Hepatic stellate cell (primary cell): ENCODE measurements at regions not wholly inside any gene's neighbourhood (a gene's known extent, or its start where the extent isn't known, plus 50 kb on each side); places are given as distances from the start of the nearest gene placed in this dataset.
"Not testable (repeated sequence)": the region's sequence is repeated elsewhere in the genome, so short reads cannot be mapped to it uniquely, and the experiment has no call there.

Experiments used
- DNase-seq: peaks from one replicate; pipeline ENCODE4 v3.0.0; 2011; ENCODE audit warnings: low spot score

DNA sequence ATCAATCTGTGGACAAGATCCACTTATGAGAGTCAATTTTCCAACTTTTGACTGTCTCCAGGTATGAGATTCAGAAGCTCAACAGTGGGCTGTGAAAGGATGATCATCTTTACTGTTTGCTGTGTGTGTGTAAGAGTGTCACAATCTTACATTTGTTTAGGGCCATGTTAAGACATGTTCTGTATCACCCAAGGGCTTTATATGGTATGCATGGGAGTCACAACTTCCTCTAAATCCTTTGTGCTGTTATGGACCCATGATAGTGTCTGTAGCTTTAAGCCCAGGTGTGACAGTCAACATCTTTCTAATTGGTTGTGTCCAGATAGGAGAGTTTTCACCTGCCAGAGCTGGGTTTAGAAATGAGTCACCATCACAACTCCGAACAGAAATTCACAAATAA is 70.2 kb downstream of the ZNF726 start:
- not testable (repeated sequence) for DNase-seq

DNA sequence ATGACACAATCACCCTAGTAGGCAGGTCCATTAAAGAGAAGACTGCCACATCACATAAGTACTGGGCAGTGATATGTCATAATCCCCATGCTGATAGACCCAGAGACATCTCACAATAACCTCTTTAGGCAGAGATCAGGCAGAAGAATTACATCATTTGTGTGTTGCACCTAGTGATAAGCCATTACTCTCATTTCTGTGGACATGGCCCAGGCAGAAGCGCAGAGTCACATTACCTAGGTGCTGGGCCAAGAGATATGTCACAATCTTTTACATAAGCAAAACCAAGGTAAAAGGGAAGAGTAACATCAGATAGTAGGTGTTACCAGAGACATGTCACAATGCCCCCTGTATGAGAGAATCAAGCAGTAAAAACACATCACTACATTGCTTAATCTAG is 71.9 kb downstream of the ZNF726 start:
- no peak for DNase-seq

- no peak for DNase-seq
These were observed 76.5 kb downstream of the ZNF726 start for GRCh38 chr19:23991170-23991569.

DNA sequence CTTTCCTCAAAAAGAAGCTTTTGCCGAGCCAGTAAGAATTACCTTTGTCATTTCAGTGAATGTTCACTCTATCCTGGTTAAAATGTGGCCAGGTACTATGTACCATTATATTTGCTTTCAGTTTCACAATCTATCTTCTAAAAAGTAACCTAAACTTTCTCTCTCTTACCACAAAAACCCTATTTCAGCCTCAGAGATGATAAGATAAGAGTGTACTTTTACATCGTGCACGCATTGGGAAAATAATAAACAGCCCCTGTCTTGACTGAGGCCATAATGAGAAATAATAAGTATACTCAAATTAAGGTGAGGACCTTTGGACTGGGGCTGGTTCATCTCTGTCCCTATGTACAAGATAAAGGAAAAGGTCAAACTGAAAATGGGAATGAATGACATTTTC is 77.7 kb downstream of the ZNF726 start:
- no peak for DNase-seq

- DNase-seq, result no peak
These were observed 78.8 kb downstream of the ZNF726 start for GRCh38 chr19:23993440-23993839.

- peak; percentile 17 for DNase-seq
These were observed 81.9 kb downstream of the ZNF726 start for GRCh38 chr19:23996549-23996948.

DNA sequence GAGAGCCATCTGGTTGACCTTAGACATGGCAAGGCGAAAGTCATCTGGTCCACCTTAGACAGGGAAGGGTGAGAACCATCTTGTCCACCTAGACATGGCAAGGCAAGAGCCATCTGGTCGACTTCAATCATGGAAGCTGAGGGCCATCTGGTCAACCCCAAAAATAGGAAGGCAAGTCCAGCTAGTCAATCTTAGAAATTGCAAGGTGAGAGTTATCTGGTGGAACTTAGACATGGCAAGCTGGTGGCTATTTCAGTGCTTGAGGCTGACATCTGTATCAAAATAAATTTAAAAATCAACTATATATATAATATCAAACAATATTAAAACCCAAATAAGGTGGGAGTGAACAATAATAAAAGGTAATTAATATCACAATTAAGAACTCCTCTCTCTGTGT is 83.9 kb downstream of the ZNF726 start:
- no peak for DNase-seq

DNA sequence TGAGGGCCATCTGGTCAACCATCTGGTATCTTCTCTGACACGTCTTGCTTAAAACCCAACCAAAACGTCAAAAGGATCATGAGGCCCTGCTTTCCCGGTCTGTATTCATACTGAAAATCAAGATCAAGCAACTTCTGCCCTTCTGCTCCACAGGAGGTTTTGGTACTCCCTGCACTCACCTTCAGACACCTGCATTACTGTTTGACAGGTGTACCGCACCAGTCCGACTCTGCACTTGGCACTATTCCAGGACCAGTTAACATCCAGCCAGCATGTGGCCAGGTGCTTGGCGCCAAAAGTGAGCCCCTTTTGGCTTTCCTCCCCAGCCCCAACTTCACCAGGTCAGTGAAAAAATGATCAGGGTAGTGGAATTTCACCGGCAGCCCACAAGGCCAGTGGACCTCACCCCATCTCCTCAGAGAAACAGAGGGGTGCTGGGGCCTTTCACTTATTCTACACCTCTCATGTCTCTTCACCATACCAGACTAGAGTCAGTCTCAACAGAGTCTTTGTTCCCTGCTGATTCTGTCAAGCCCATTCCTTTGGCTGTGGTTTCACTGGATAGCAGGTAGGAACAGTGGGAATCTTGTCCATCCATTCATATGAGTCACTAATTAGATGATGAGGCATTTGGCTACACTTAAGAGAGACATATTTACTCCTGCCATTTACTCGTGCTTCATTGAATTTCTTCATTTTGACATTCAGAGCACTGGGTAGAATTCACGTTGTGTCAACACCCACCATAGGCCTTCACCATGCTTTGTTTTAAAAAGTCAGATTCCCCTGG is 85.3 kb downstream of the ZNF726 start:
- no peak for DNase-seq

DNA sequence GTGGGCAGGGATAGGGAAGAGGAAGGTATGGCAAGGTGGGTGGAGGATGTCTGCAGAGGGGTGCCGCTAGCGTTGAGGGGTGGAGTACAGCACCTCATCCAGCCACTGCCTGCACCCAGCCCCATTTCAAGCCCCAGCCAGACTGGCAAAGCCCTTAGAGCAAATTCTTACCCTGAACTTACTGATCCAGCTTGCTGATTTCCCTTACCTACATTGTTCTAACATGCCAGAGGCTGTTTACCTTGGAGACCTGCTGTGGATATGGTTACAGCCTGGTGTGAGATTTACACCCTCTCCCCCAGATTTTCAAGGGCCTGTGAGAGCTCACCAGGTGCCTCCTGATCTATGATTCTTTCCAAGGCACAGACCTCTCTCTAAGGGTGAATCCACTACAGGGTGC is 86.0 kb downstream of the ZNF726 start:
- no peak for DNase-seq

DNA sequence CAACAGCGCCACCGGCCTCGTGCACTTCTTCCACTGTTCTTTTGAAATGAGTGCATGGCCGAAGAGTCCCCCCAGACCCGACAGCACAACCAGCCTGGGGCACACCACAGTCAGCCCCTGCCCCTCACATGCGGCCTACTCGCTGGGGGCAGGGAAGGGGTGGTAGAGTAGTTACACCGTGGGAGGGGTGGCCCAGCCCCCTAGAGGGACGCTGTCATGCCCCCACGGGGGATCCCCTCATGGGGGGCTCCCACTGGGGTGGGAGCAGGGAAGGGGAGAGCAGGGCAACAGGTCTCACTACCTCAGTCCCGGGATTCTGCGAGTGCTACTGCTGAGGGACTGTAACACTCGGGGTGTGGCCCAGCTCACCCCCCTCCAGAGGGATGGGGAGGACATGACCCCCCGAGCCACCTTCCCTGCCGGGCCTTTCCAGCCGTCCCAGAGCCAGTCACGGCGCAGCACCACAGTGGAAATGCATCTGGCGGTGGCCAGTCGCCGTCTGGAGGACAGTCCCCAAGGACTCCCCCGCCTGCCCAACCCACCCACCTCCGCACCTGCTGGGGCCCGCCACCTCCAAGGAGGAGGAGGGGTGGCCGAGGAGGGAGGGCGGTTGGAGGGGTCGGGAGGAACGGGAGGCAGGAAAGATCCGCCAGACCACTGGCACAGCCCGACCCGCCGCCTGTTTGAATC is 84.6 kb upstream of the ZNF254 start:
- no peak for DNase-seq

- no peak for DNase-seq
These were observed 83.5 kb upstream of the ZNF254 start for GRCh38 chr19:24003537-24003936.

DNA sequence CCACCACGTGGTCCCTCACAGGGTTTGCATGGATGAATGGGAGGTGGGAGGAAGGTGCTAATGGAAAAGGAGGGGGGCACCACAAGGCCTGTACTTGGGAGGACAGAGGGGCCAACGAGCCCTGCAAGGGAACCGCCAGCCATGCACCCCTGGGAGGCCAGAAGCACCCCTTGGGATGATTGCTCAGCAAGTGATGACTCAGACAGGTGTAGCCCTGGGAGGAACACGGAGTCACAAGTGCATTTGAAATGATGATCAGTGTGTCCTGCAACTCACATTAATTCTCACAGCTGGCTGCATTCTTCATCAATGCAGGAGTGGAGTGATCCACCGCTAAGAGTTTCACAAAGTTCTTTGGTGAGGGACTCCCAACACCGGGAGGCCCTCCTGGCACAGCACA is 82.8 kb upstream of the ZNF254 start:
- DNase-seq, result no peak

DNA sequence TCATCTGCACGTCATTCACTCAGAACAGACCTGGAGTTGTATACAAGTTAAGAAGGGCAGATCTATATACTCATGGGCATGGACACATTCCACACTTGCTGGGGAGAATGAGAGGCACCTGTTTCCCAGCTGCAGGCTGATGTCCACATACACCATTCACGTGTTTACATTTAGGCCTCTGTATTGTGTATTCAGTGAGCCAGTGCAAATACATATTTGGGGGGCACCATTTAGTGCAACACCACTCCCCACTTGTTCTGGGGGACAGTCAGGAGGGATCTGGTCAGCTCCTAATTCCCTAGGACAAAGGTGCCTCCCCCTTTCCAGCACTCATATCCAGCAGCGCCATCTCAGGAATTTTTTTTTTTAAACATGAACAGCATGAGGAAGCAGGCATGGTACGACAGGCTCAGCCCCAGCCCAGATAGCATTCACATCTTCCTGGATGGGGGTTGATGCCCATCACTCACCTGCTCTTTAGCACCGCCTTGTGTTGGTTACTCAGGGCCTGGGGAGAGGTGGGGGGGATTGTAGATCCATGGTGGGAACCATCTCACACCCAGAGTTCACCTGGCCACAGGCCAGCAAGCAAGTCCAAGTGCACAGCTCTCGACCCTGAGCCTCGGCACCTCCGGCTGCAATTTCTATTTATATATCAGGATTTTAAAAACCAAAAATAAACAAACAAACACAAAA is 56.9 kb upstream of the ZNF254 start:
- DNase-seq, result no peak

- no peak for DNase-seq
These were observed 54.3 kb upstream of the ZNF254 start for GRCh38 chr19:24032651-24033050.

DNA sequence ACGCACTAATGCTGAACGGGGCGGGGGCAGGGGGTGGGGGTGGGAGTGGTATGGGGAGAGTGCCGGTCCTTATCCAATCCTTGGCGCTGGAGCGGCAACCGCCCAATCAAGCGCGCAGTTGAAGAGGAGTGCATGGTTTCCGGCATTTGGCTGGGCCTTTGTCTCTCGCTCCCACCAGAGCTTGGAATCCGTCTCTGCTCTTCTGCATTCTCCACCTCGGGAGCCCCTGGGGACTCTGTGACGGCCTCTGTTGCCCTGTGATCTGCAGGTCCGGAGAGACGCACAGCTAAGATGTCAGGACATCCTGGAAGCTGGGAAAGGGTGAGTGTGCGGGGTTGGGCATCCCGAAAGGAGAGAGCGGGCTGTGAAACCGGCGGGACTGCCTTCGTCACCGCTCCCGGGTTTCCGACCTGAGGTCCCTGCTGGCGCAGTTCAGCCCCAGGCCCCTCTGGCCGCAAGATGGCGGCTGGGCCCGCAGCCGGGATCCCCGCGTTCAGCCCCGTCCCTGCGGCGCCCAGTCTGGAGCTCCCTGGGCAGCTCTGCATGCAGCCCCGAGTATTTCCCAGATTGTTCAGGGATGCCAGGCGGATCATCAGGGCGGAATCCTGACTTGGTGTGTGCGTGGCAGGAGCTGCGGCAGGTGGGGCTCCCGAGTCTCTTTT is 53.6 kb upstream of the ZNF254 start:
- peak; percentile 98 for DNase-seq

- DNase-seq, result peak; percentile 65
These were observed 53.0 kb upstream of the ZNF254 start for GRCh38 chr19:24033963-24034342.

DNA sequence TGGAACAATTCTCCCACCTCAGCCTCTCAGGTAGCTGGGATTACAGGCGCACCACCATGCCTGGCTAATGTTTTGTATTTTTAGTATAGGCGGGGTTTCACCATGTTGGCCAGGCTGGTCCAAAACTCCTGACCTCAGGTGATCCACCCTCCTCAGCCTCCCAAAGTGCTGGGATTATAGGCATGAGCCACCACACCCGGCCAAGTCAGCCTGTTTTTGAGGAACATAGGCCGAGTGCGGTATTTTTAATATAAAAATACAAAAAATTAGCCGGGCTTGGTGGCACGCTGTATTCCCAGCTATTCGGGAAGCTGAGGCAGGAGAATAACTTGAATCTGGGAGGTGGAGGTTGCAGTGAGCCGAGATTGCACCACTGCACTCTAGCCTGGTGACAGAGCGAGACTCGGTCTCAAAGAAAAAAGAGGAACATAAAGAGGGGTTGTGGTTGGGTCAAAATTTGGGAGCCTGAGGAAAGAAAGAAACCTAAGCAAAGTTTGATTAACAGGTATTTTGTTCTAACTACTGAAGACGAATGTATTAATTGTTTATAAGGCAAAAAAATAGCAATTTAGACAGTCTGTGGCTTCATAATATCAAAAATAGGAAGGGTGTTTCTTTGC is 51.6 kb upstream of the ZNF254 start:
- not testable (repeated sequence) for DNase-seq
